ENCODE measurements at regions not wholly inside any gene's neighbourhood (a gene's known extent, or its start where the extent isn't known, plus 50 kb on each side); places are given as distances from the start of the nearest gene placed in this dataset.
"Not testable (repeated sequence)": the region's sequence is repeated elsewhere in the genome, so short reads cannot be mapped to it uniquely, and the experiment has no call there.

DNA sequence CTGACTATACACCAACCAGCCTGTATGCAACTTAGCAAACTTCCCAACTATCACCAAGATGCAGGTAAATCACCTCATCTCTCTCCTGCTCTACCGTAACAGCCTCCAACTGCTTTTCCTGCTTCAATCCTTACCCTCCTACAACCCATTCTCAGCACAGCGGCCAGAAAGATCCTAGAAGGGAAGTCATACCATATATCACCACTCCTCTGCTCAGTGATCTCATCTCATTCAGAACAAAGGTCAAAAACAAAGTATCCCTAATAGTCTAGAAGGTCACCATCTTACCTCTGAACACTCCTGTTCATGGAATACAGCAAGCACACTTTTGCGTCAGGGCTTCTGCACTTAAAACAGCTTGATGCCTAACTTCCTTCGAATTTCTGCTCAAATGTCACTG, 62.2 kb upstream of the RNF38 start:
- TF ChIP-seq, protein P1, sequence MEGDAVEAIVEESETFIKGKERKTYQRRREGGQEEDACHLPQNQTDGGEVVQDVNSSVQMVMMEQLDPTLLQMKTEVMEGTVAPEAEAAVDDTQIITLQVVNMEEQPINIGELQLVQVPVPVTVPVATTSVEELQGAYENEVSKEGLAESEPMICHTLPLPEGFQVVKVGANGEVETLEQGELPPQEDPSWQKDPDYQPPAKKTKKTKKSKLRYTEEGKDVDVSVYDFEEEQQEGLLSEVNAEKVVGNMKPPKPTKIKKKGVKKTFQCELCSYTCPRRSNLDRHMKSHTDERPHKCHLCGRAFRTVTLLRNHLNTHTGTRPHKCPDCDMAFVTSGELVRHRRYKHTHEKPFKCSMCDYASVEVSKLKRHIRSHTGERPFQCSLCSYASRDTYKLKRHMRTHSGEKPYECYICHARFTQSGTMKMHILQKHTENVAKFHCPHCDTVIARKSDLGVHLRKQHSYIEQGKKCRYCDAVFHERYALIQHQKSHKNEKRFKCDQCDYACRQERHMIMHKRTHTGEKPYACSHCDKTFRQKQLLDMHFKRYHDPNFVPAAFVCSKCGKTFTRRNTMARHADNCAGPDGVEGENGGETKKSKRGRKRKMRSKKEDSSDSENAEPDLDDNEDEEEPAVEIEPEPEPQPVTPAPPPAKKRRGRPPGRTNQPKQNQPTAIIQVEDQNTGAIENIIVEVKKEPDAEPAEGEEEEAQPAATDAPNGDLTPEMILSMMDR (IDR thresholded peaks at IDR 0.05; ENCODE audit: insufficient read depth, low read depth, low read length, missing control alignments): no peak
- no peak for DNase-seq (ENCODE audit: low read depth)
- no peak overlapping the region for H3K4me3 ChIP-seq (ENCODE audit: low read length)

GRCh38 chr9:36461323-36461722, 61.3 kb upstream of the RNF38 start:
- TF ChIP-seq, protein P1 (IDR thresholded peaks at IDR 0.05; ENCODE audit: insufficient read depth, low read depth, low read length, missing control alignments): no peak
- no peak for DNase-seq (ENCODE audit: low read depth)
- H3K4me3 ChIP-seq (ENCODE audit: low read length): no peak overlapping the region

GRCh38 chr9:36458430-36458915, 58.4 kb upstream of the RNF38 start:
- H3K4me3 ChIP-seq (ENCODE audit: low read length); DNase-seq (ENCODE audit: low read depth): not testable (repeated sequence)

GRCh38 chr9:36457836-36458429, 57.9 kb upstream of the RNF38 start:
- TF ChIP-seq, protein P1 (IDR thresholded peaks at IDR 0.05; ENCODE audit: insufficient read depth, low read depth, low read length, missing control alignments): no peak
- H3K4me3 ChIP-seq (ENCODE audit: low read length): no peak overlapping the region
- DNase-seq (ENCODE audit: low read depth): no peak

DNA sequence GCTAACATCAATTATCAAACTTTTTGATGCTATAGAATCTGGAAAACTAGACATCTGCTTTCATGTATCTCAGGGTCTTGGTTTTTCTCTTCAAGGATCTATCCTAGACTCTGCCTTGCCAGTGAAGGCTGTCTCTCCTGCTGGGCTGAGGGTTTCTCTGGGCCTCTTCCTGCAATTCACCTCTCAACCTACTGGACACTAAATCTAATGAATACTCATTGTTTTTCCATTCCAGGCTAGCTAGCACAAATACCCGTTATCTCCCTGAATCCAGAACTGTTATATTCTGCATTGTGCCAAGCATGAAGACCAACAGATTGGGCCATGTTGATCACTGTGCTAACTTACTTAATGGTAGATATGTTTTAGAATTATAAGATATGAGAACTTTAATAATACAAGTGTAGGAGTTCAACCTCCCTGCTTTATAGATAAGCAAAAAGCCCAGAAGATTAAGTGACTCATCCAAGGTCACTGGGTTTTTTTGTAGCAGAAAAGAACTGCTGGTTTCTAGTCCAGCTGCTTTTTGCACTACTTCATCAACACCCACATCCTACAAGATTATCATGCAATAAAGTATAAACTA, 56.5 kb upstream of the RNF38 start:
- TF ChIP-seq, protein P1 (IDR thresholded peaks at IDR 0.05; ENCODE audit: insufficient read depth, low read depth, low read length, missing control alignments): no peak
- no peak for DNase-seq (ENCODE audit: low read depth)
- H3K4me3 ChIP-seq (ENCODE audit: low read length): no peak overlapping the region

- TF ChIP-seq, protein P1 (IDR thresholded peaks at IDR 0.05; ENCODE audit: insufficient read depth, low read depth, low read length, missing control alignments): no peak
- no peak overlapping the region for H3K4me3 ChIP-seq (ENCODE audit: low read length)
- DNase-seq (ENCODE audit: low read depth): no peak
These were observed 51.9 kb upstream of the RNF38 start for GRCh38 chr9:36451949-36452348.

DNA sequence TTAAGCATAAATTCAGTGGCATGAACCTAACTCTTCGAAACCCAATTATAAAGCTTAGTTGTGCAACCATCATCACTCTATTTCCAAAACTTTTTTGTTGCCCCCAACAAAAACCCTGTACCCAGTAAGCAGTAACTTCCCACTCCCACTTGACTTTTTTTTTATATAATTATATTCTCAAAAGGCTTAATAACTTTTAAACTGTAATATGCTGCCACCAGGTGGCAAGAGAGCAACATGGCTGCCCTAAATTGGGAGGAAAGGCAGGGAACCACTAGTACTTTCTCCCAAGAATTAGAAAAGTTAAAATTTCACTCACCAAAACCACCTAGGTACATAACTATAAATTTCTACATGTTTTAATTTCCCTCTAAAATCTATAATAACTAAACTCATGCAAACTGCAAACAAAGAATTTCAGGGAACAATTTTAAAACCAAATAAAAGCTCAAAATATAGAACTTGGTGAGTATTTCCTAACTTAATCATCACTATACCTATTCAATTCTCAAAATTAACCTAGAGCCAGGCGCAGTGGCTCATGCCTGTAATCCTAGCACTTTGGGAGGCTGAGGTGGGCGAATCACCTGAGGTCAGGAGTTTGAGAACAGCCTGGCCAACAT, 50.2 kb upstream of the RNF38 start:
- peak; percentile 51 for DNase-seq (ENCODE audit: low read depth)
- TF ChIP-seq, protein P1 (IDR thresholded peaks at IDR 0.05; ENCODE audit: insufficient read depth, low read depth, low read length, missing control alignments): peak; percentile 85
- H3K4me3 ChIP-seq (ENCODE audit: low read length): no peak overlapping the region

All from epithelial cell of esophagus (primary cell).